HEK293 (cell line): ENCODE measurements at regions not wholly inside any gene's neighbourhood (a gene's known extent, or its start where the extent isn't known, plus 50 kb on each side); places are given as distances from the start of the nearest gene placed in this dataset.

ENCODE experiments used
- MEIS1 ChIP-seq: sonication (generic); formaldehyde crosslinking; IDR thresholded peaks from 2 replicates; pipeline ENCODE4 v1.8.1; 2022; ENCODE audit warnings: missing genetic modification reagents, mild to moderate bottlenecking, borderline replicate concordance
- TCF7L2 ChIP-seq: IDR thresholded peaks from 2 replicates; pipeline ENCODE4 v1.6.1; 2011; ENCODE audit warnings: low read depth, mild to moderate bottlenecking, inconsistent platforms, low read length, moderate library complexity, borderline replicate concordance
- ZNF184 ChIP-seq: fragments of 450-650 bp; IDR thresholded peaks from 2 replicates; pipeline ENCODE4 v1.5.1; 2018; ENCODE audit warnings: missing biosample characterization, mild to moderate bottlenecking, missing genetic modification characterization
- ZNF530 ChIP-seq: fragments of 450-650 bp; formaldehyde crosslinking; IDR thresholded peaks from 2 replicates; pipeline ENCODE4 v1.5.1; 2016; ENCODE audit warnings: low read depth, missing biosample characterization, missing genetic modification characterization
- ZNF585B ChIP-seq: fragments of 450-650 bp; formaldehyde crosslinking; IDR thresholded peaks from 2 replicates; pipeline ENCODE4 v1.5.1; 2016; ENCODE audit warnings: missing biosample characterization, missing genetic modification characterization
- ZNF768 ChIP-seq: fragments of 450-650 bp; formaldehyde crosslinking; IDR thresholded peaks from 2 replicates; pipeline ENCODE4 v1.5.1; 2018; ENCODE audit warnings: missing biosample characterization, mild to moderate bottlenecking, missing genetic modification characterization
- ZNF785 ChIP-seq: fragments of 450-650 bp; formaldehyde crosslinking; IDR thresholded peaks from 2 replicates; pipeline ENCODE4 v1.5.1; 2016; ENCODE audit warnings: missing biosample characterization, missing genetic modification characterization
- ZSCAN23 ChIP-seq: fragments of 450-650 bp; formaldehyde crosslinking; IDR thresholded peaks from 2 replicates; pipeline ENCODE4 v1.5.1; 2016; ENCODE audit warnings: missing biosample characterization, missing genetic modification characterization
- TF ChIP-seq, protein P1 (sequence below): fragments of 450-650 bp; formaldehyde crosslinking; IDR thresholded peaks from 2 replicates; pipeline ENCODE4 v1.5.1; 2016; ENCODE audit warnings: missing biosample characterization, missing genetic modification characterization
- TF ChIP-seq, protein P2 (sequence below): fragments of 450-650 bp; formaldehyde crosslinking; conservative IDR thresholded peaks from 2 replicates; pipeline ENCODE4 v1.5.1; 2016; ENCODE audit warnings: low read depth, missing biosample characterization, missing genetic modification characterization
- TF ChIP-seq, protein P3 (sequence below): fragments of 450-650 bp; formaldehyde crosslinking; optimal IDR thresholded peaks from 2 replicates; pipeline ENCODE3; 2016; ENCODE audit warnings: missing biosample characterization, mild to moderate bottlenecking, missing genetic modification characterization

DNA sequence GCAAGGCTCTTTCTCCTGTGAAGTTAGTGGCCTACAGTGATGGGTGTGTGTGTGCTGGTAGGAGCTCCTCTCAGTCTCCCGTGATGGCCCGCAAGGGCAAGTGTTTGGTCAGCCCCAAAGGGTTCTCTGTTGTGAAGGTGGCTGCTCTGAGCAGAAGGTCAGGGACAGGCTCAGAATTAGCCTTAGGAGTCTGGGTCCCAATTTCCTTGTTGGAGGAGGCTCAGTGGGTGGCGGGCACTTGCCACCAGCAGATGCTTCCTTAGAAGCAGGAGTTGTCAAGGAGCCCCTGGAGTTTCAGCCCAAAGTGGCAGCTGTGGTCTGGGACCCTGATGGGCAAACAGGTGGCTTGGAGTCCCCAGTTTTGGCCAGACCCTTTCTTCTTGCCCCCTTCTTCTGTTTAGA, 154.4 kb downstream of the MACROH2A1 start:
- TF ChIP-seq, protein P1, sequence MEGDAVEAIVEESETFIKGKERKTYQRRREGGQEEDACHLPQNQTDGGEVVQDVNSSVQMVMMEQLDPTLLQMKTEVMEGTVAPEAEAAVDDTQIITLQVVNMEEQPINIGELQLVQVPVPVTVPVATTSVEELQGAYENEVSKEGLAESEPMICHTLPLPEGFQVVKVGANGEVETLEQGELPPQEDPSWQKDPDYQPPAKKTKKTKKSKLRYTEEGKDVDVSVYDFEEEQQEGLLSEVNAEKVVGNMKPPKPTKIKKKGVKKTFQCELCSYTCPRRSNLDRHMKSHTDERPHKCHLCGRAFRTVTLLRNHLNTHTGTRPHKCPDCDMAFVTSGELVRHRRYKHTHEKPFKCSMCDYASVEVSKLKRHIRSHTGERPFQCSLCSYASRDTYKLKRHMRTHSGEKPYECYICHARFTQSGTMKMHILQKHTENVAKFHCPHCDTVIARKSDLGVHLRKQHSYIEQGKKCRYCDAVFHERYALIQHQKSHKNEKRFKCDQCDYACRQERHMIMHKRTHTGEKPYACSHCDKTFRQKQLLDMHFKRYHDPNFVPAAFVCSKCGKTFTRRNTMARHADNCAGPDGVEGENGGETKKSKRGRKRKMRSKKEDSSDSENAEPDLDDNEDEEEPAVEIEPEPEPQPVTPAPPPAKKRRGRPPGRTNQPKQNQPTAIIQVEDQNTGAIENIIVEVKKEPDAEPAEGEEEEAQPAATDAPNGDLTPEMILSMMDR (tag by site-specific recombination), result no peak
- no peak for TF ChIP-seq ZNF530 (tag by site-specific recombination)
- no peak for TF ChIP-seq TCF7L2
- no peak for TF ChIP-seq MEIS1
- no peak for TF ChIP-seq ZSCAN23
- no peak for TF ChIP-seq ZNF184
- TF ChIP-seq ZNF585B (tag by site-specific recombination), result no peak
- TF ChIP-seq, protein P2, sequence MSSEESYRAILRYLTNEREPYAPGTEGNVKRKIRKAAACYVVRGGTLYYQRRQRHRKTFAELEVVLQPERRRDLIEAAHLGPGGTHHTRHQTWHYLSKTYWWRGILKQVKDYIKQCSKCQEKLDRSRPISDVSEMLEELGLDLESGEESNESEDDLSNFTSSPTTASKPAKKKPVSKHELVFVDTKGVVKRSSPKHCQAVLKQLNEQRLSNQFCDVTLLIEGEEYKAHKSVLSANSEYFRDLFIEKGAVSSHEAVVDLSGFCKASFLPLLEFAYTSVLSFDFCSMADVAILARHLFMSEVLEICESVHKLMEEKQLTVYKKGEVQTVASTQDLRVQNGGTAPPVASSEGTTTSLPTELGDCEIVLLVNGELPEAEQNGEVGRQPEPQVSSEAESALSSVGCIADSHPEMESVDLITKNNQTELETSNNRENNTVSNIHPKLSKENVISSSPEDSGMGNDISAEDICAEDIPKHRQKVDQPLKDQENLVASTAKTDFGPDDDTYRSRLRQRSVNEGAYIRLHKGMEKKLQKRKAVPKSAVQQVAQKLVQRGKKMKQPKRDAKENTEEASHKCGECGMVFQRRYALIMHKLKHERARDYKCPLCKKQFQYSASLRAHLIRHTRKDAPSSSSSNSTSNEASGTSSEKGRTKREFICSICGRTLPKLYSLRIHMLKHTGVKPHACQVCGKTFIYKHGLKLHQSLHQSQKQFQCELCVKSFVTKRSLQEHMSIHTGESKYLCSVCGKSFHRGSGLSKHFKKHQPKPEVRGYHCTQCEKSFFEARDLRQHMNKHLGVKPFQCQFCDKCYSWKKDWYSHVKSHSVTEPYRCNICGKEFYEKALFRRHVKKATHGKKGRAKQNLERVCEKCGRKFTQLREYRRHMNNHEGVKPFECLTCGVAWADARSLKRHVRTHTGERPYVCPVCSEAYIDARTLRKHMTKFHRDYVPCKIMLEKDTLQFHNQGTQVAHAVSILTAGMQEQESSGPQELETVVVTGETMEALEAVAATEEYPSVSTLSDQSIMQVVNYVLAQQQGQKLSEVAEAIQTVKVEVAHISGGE (tag by site-specific recombination), result no peak
- TF ChIP-seq ZNF768, result no peak
- TF ChIP-seq ZNF785 (tag by site-specific recombination), result no peak
- TF ChIP-seq, protein P3, sequence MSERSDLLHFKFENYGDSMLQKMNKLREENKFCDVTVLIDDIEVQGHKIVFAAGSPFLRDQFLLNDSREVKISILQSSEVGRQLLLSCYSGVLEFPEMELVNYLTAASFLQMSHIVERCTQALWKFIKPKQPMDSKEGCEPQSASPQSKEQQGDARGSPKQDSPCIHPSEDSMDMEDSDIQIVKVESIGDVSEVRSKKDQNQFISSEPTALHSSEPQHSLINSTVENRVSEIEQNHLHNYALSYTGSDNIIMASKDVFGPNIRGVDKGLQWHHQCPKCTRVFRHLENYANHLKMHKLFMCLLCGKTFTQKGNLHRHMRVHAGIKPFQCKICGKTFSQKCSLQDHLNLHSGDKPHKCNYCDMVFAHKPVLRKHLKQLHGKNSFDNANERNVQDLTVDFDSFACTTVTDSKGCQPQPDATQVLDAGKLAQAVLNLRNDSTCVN (tag by site-specific recombination), result no peak
